Natural killer cell (primary cell): ENCODE measurements at regions not wholly inside any gene's neighbourhood (a gene's known extent, or its start where the extent isn't known, plus 50 kb on each side); places are given as distances from the start of the nearest gene placed in this dataset.

Source experiments
- ATAC-seq, 3 donors: fragments of 150-1000 bp in 2 of 3; fragments of 200-7000 bp in 1 of 3; cut with Tn5 transposase; 1 replicate in 1 of 3; 2 replicates in 2 of 3; pipeline ENCODE4 v1.10.0; 2021; ENCODE audit warnings: mild to moderate bottlenecking in 2 of 3, moderate library complexity in 2 of 3
- DNase-seq, 2 donors: peaks; one replicate each; pipeline versions ENCODE4 v3.0.0 to v3.0.0-alpha.2; 2013 to 2021; ENCODE audit warnings: mixed read lengths in 1 of 2
- H3K27ac ChIP-seq: one replicate; pipeline ENCODE4 v1.5.1; 2013; ENCODE audit warnings: mild to moderate bottlenecking, low read length
- H3K27me3 ChIP-seq: one replicate; pipeline ENCODE4 v1.6.1; 2013; ENCODE audit warnings: low read length; ENCODE audit not compliant: control insufficient read depth, insufficient read depth
- H3K36me3 ChIP-seq: one replicate; pipeline ENCODE4 v1.6.1; 2013; ENCODE audit warnings: low read length; ENCODE audit not compliant: control insufficient read depth, insufficient read depth
- H3K4me1 ChIP-seq: one replicate; pipeline ENCODE4 v1.6.1; 2013; ENCODE audit warnings: low read length; ENCODE audit not compliant: control insufficient read depth, insufficient read depth
- H3K4me3 ChIP-seq: one replicate; pipeline ENCODE4 v1.5.1; 2013; ENCODE audit warnings: low read length
- H3K9me3 ChIP-seq: one replicate; pipeline ENCODE4 v1.6.1; 2013; ENCODE audit warnings: low read length; ENCODE audit not compliant: control insufficient read depth, insufficient read depth
- H3K27ac Mint-ChIP-seq, 2 donors: one replicate each; pipeline ENCODE4 v1.8.0; 2022; ENCODE audit warnings: mild to moderate bottlenecking in 2 of 2, mixed read lengths in 2 of 2, moderate library complexity in 1 of 2
- H3K27me3 Mint-ChIP-seq, 2 donors: one replicate each; pipeline ENCODE4 v1.8.0; 2022; ENCODE audit warnings: low read depth in 2 of 2, mixed read lengths in 2 of 2
- H3K36me3 Mint-ChIP-seq: one replicate; pipeline ENCODE4 v1.8.0; 2022; ENCODE audit warnings: mixed read lengths
- H3K4me1 Mint-ChIP-seq, 2 donors: one replicate each; pipeline ENCODE4 v1.8.0; 2022; ENCODE audit warnings: mixed read lengths in 2 of 2
- H3K4me3 Mint-ChIP-seq: one replicate; pipeline ENCODE4 v1.8.0; 2022; ENCODE audit warnings: mild to moderate bottlenecking, moderate library complexity, mixed read lengths
- H3K9me3 Mint-ChIP-seq, 2 donors: one replicate each; pipeline ENCODE4 v1.8.0; 2022; ENCODE audit warnings: mixed read lengths in 2 of 2
- CTCF ChIP-seq: fragments of 200-600 bp; IDR thresholded peaks from one replicate; pipeline ENCODE4 v1.8.0; 2022; ENCODE audit warnings: antibody characterized with exemption
- WGBS: methylation state at CpG from one replicate; pipeline ENCODE4 v1.1.7; 2013; ENCODE audit warnings: missing lambda C conversion rate; ENCODE audit not compliant: insufficient coverage; 5-methylcytosine and 5-hydroxymethylcytosine counted together
- intact Hi-C: fragments of 100-400 bp; cut with micrococcal nuclease; formaldehyde crosslinking; loops from one replicate; pipeline ENCODE4 v1.14.2; 2022

DNA sequence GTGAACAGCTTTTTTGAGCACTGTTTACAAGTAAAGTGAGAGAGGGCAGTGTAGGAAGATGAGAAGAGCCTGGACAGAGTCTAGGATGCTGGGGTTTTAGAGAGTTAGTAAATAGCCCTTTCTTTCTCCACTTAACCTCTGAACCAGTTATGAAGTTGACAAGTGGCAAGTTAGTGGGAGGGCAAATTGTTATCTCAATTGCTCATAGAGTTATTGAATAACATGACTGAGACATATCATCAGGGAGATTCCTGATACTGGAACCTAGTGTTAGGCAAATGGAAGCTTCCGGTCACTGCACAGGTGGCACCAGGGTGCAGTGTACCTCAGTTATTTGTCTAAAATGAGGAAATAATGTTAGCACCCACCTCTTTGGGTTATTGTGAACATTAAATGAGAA, 57.8 kb upstream of the PTPN5 start:
- intact Hi-C loops = no loop called here
- WGBS = 96% methylated on average over 1 of the region's 1 CpG
- Mint-ChIP-seq H3K36me3 (no peaks in the 10 kb centered on the region), H3K27ac (no peak overlapping the region), H3K4me1 (no peaks in the 10 kb centered on the region), H3K27me3 (peaks cover 16 to 49% of the 10 kb centered on the region in 2 donors), H3K9me3 (peaks cover 0 to 2% of the 10 kb centered on the region in 2 donors), H3K4me3 (no peak overlapping the region)
- Histone ChIP-seq H3K36me3 (no peaks in the 10 kb centered on the region), H3K9me3 (no peaks in the 10 kb centered on the region), H3K4me3 (no peak overlapping the region), H3K27me3 (no peaks in the 10 kb centered on the region), H3K27ac (no peak overlapping the region), H3K4me1 (no peaks in the 10 kb centered on the region)
- ATAC-seq = no peak
- TF ChIP-seq CTCF = no peak
- DNase-seq = no peak

DNA sequence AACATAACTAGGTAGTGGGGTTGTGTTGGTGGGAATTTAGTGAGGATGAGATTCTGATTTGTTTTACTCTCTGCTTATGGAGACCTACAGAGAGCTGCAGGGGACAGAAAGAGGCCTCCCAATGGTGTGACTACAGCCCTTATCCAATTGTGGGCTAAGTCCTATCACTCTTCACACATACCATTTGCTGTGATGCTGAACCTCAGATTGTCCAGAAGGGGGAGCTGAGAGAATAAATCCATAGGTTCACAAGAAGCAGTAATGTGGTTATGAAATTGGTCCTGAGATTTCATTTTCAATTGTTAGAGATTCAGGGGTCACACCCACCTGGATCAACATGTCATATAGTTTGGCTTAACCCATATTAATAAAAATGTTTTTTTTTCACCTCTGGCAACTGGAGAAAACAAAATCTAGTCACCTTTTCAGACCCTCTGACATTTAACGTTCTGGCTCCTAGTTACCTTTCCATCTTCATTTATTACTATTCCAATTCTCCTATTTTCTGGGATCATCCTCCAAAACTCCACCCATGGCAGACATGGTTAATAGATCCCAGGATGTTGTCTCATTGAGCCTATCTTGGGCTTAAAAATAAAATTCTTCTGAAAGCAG, 53.3 kb upstream of the PTPN5 start:
- Histone ChIP-seq H3K27me3 (no peaks in the 10 kb centered on the region), H3K4me1 (no peaks in the 10 kb centered on the region)

More for the DNA sequence above, 53.3 kb upstream of the PTPN5 start:
- ATAC-seq = peak in 2 of 3 donors; percentile 32 to 55
- H3K27ac ChIP-seq = no peak overlapping the region
- peak in 1 of 2 donors; percentile 23 for DNase-seq
- peaks cover 5 to 6% of the 10 kb centered on the region in 2 donors for H3K9me3 Mint-ChIP-seq
- WGBS = 90% methylated on average over 1 of the region's 1 CpG
- H3K27ac Mint-ChIP-seq = no peak overlapping the region
- H3K4me3 Mint-ChIP-seq = no peak overlapping the region
- H3K27me3 Mint-ChIP-seq = peaks cover 23 to 63% of the 10 kb centered on the region in 2 donors
- no peak overlapping the region for H3K4me3 ChIP-seq
- intact Hi-C loops = no loop called here
- peak; percentile 48 for TF ChIP-seq CTCF
- no peaks in the 10 kb centered on the region for H3K36me3 ChIP-seq
- H3K4me1 Mint-ChIP-seq = no peaks in the 10 kb centered on the region
- no peaks in the 10 kb centered on the region for H3K9me3 ChIP-seq
- no peaks in the 10 kb centered on the region for H3K36me3 Mint-ChIP-seq
